ENCODE measurements at regions not wholly inside any gene's neighbourhood (a gene's known extent, or its start where the extent isn't known, plus 50 kb on each side); places are given as distances from the start of the nearest gene placed in this dataset.

DNA sequence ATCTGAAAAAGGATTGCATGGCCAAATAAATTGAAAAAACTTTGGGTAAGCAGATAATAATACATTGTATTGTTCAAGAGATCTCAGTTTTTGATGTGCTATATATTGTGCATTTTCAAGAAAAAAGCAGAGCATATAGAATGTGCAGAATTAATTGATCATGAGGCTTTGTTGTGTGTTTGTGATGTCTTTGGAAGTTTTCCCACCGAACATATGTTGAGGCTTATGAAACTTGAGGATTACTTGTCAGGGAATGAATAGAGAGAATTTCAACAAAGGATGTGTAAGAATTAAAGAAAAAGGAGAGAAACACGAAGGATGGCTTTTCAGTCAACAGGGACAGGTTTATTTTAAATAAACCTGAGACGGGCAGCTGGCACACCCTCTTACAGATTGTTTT lies 232.5 kb upstream of the POU1F1 start:
- H3K4me3 ChIP-seq (ENCODE audit: low read depth, low read length) = no peak overlapping the region
- TF ChIP-seq, protein P1, sequence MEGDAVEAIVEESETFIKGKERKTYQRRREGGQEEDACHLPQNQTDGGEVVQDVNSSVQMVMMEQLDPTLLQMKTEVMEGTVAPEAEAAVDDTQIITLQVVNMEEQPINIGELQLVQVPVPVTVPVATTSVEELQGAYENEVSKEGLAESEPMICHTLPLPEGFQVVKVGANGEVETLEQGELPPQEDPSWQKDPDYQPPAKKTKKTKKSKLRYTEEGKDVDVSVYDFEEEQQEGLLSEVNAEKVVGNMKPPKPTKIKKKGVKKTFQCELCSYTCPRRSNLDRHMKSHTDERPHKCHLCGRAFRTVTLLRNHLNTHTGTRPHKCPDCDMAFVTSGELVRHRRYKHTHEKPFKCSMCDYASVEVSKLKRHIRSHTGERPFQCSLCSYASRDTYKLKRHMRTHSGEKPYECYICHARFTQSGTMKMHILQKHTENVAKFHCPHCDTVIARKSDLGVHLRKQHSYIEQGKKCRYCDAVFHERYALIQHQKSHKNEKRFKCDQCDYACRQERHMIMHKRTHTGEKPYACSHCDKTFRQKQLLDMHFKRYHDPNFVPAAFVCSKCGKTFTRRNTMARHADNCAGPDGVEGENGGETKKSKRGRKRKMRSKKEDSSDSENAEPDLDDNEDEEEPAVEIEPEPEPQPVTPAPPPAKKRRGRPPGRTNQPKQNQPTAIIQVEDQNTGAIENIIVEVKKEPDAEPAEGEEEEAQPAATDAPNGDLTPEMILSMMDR (IDR thresholded peaks at IDR 0.05; ENCODE audit: low read depth, low read length) = no peak

DNA sequence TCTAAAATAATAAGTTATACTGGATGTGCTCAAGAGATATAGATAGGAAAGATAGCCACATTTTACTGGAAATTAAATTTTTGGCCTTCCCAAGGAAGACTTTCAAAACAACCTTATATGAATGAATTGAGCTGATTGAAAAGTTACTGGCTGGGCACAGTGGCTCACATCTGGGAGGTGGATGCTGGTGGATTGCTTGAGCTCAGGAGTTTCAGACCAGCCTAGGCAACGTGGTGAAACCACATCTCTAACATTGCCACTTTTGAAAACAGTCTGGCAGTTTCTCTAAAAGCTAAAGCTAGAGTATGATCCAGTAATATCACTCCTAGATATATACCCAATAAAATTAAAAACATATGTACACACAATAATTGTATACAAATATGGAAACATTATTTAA lies 231.4 kb upstream of the POU1F1 start:
- TF ChIP-seq, protein P1 (IDR thresholded peaks at IDR 0.05; ENCODE audit: low read depth, low read length) = no peak
- no peak overlapping the region for H3K4me3 ChIP-seq (ENCODE audit: low read depth, low read length)

DNA sequence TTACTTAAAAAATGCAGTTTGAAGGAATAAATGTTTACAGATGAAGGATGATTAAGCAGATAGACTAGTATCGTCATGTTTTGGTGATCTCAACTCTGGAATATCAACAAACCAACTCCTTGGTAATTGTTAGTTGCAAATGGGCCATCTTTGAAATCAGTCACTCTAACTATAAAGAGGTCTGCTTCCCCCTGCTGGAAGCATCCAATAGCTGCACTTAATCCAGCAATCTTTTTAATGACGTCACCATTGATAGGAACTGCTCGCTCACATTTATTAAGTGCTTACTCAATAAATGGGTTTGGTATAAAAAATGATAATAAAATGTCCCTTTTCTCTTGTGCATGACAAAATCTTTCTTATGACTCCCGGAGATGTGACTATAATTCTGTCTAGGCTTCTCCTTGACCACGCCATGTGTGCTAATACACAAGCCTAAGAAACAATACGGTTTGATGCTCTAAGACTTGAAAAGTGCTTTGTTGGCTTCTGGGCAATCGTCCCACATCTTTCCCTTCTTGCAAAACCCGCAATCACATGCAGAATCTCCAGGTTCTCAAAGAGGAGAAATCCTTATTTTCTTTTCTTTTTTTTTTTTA lies 227.6 kb upstream of the POU1F1 start:
- no peak overlapping the region for H3K4me3 ChIP-seq (ENCODE audit: low read depth, low read length)
- TF ChIP-seq, protein P1 (IDR thresholded peaks at IDR 0.05; ENCODE audit: low read depth, low read length) = no peak

DNA sequence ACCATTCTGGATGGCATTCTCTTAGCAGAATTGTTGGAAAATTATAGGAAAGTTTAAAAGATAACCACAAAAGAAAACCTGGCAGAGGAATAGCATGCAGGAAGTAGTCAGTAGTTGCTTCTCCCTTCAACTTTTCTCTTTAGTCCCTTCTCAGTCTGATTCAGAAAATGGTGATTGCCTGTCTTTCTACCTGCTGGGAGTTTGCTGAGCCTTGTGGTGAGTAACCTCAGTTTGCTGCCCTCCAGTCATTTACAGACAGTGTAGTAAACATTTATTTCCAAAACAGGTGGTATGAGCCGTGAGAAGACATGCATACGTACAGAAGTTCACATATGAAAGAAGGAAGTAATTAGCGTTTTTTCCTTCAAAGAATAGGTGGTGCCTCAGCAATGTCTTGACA lies 224.7 kb upstream of the POU1F1 start:
- TF ChIP-seq, protein P1 (IDR thresholded peaks at IDR 0.05; ENCODE audit: low read depth, low read length) = no peak
- H3K4me3 ChIP-seq (ENCODE audit: low read depth, low read length) = no peak overlapping the region

DNA sequence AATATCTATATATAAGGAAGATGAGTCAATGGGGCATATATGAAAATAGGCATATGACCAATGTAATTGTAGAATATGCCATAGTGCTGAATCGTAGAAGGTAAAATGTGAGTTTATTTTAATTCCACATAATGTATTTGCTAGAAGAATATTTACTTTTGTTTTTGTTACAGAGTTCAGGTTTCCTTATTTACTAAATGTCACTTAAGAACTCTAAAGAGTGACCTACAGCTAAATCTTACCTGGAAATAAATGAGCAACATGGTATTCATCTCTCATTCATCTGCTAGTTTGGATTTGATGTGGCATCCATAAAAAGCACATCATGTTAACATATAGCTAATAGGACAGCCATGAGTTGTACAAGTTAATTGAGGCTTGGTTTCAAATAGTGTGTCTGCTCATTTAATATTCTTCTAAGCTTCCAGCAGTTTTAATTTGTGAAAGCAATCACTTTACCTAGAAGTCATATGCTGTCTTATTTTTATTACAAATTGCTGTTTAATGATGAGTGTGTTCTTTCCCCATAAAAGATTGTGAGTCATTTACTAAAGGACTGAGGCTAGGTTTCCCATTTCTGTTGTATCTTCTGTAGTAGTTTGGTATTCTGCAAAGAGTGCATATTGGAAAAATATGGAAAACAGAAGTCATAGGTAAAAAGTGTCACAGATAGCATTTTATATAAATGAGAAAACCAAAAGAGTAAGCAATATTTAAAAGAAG lies 222.1 kb upstream of the POU1F1 start:
- TF ChIP-seq, protein P1 (IDR thresholded peaks at IDR 0.05; ENCODE audit: low read depth, low read length) = no peak
- no peak overlapping the region for H3K4me3 ChIP-seq (ENCODE audit: low read depth, low read length)

DNA sequence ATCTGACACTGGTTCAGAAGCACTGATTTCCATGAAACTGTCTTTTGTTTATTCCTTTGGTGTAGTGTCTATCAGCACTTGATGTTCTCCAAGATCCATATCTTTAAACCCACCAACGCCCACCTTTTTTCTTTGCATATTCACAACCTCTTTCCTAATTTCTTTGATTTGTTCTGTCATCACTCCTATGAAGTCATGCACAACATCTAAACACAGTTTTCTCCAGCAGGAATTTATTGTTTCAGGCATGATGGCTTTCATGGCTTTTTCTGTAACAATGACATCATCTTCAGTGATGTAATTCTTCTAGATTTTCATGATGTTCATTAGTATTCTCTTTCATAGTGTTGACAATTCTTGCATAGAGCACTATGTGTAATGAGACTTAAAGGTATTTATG lies 219.6 kb upstream of the POU1F1 start:
- no peak overlapping the region for H3K4me3 ChIP-seq (ENCODE audit: low read depth, low read length)
- TF ChIP-seq, protein P1 (IDR thresholded peaks at IDR 0.05; ENCODE audit: low read depth, low read length) = no peak

DNA sequence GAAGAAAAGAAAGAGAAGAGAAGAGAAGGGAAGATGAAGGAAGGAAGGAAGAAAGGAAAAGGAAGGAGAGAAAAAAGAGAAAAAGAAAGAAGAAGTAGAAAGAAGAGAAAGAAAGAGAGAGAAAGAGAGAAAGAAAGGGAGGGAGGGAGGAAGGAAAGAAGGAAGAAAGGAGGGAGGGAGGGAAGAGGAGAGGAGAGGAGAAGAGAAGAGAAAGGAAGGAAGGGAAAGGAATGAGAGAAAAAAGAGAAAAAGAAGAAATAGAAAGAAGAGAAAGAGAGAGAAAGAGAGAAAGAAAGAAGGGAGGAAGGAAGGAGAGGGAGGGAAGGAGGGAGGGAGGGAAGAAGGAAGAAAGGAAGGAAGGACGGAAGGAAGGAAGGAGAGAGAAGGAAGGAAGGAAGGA lies 217.9 kb upstream of the POU1F1 start:
- TF ChIP-seq, protein P1 (IDR thresholded peaks at IDR 0.05; ENCODE audit: low read depth, low read length) = no peak
- no peak overlapping the region for H3K4me3 ChIP-seq (ENCODE audit: low read depth, low read length)
